GM20000 (cell line): ENCODE measurements at regions not wholly inside any gene's neighbourhood (a gene's known extent, or its start where the extent isn't known, plus 50 kb on each side); places are given as distances from the start of the nearest gene placed in this dataset.

Experiments
- DNase-seq: peaks from one replicate; pipeline ENCODE4 v3.0.0; 2012; ENCODE audit warnings: low spot score
- CTCF ChIP-seq: IDR thresholded peaks from 2 replicates; pipeline ENCODE4 v1.5.1; 2012; ENCODE audit warnings: mild to moderate bottlenecking, control low read depth; ENCODE audit errors: extremely low read depth, missing control alignments

- DNase-seq: no peak
- no peak for TF ChIP-seq CTCF
These were observed 96.3 kb upstream of the SLC6A6 start for GRCh38 chr3:14306142-14306541.

DNA sequence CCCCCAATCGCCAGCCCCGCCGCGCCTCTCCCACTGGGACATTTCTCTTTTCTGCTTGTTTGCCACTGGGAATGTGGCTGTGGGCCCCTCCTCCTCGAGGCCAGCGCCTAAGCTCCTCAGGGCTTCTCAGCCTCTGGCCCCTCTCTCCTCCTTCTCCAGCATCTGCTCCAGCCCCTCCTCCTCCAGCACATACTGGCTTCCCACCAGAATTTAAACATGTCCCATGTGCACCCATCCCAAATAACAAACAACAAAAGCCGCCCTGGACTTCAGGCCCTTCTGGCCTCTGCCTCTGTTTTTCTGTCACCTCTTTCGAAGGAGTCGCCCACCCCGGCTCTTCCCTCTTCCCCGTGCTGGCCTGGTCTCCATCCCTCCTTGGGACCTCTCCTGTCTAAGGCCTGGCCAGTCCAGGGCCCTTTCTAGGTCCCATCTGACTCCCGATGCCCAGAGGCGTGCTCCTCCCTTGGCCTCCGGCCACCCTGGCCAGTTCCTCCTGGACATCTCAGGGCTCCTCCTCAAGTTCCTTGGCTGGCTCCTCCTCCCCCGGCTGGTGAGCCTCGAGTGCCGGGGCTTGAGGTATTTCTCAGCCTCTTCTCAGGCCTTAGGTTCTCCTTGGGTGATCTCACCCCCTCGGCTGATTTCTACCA, 94.6 kb upstream of the SLC6A6 start:
- no peak for TF ChIP-seq CTCF
- no peak for DNase-seq

GRCh38 chr3:14311729-14312128, 90.7 kb upstream of the SLC6A6 start:
- no peak for DNase-seq
- no peak for TF ChIP-seq CTCF

DNA sequence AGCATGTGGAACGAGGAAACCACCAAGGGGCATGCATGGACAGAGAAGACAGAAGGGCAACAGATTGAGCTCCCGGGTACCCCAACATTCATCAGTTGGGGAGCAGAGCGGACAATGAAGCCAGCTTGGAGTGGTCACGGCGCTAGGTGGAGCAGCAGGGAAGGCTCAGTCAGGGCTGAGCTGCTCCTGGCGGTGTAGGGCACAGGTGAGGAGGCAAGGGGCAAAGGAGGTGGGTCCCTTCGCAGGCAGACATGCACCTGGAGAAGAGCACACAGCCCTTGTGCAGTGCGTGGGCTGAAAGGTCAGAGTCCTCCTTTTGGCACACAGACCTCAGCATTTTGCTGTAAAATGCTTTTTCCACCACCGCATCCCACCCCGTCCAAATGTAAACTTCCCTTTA, 90.0 kb upstream of the SLC6A6 start:
- no peak for DNase-seq
- TF ChIP-seq CTCF: no peak

DNA sequence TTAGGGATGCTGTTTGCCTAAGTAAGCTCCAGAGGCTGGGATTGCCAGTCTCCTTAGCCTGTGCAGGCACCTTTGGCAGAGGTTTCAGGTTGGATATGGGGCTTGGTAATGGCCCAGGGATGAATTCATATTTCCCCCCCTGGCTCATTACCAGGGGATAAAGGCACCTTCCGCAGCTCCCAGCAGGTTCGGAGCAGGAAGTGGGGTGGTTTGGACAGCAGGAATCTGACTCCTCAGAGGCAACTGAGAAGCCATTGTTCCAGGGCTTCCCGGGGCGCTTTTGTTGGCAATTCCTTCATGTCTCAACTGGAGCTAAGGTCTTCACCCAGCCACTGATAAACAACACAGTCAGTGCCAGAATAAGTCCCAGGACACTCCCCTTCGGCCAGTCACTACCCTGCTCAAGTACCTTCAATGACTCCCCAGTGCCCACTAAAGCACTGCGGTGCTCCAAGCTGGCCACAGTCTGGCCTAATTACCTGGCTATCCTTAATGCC, 85.3 kb upstream of the SLC6A6 start:
- no peak for TF ChIP-seq CTCF
- DNase-seq: no peak

- DNase-seq: no peak
- TF ChIP-seq CTCF: no peak
These were observed 83.8 kb upstream of the SLC6A6 start for GRCh38 chr3:14318646-14319045.

DNA sequence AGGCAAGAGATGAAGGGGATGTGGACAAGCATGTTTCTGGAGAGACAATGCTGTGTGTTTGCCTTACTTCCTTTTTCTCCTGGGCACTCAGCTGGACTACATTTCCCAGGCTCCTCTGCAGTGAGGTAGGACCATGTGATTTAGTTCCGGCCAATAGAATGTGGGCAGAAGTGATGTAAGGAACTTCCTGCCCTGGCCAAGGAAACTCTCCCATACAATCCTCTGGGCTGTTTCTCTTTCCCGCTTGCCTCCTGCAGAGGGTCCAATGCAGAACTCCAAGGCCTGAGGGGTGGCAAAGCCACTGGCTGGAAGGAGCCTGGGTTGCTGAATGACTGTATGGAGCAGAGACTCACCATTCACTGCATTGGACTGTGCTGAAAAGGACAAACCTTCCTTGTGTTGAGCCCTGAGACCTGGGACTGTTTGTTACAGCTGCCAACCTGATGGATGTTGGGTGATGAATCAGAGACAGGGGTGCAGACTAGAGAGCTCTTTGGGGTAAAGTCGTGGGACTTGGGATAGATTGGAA, 82.7 kb upstream of the SLC6A6 start:
- DNase-seq: peak; percentile 80

More for the DNA sequence above, 82.7 kb upstream of the SLC6A6 start:
- TF ChIP-seq CTCF: no peak
